GM19025 (cell line): ENCODE measurements at regions not wholly inside any gene's neighbourhood (a gene's known extent, or its start where the extent isn't known, plus 50 kb on each side); places are given as distances from the start of the nearest gene placed in this dataset.
"Not testable (repeated sequence)": the region's sequence is repeated elsewhere in the genome, so short reads cannot be mapped to it uniquely, and the experiment has no call there.

Experiments used
- ATAC-seq: cut with Tn5 transposase; IDR thresholded peaks from one replicate; pipeline ENCODE4 v1.9.1; 2021; ENCODE audit warnings: mild to moderate bottlenecking, low read depth, moderate library complexity; ENCODE audit not compliant: unreplicated experiment

DNA sequence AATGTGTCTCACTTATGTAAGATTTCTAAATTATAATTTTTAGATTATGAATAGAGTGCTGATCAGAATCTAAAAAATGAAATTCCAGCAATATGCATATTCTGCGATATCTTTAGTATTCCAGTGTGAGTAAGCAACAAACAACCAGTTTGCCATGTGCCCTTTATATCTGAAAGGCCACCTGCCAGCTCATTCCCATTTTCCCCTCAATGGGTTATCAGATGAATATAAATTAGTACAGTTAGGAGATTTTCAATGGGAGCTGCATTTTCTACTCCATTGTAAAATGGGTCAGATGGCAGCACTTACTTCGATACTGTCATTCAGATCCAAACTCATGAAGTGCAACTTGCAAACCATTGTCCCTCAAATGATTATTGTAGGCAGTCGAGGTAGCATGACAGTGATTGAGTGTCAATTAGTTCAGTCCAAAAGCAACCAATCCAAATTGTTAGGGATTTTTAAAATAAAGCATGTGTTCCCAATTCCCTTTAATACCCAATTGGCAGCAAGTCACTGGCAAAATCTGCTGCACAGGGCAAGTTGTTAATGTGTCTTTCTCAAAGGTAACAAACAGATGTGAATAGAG lies 680.3 kb downstream of the LRRIQ3 start:
- no peak for ATAC-seq

DNA sequence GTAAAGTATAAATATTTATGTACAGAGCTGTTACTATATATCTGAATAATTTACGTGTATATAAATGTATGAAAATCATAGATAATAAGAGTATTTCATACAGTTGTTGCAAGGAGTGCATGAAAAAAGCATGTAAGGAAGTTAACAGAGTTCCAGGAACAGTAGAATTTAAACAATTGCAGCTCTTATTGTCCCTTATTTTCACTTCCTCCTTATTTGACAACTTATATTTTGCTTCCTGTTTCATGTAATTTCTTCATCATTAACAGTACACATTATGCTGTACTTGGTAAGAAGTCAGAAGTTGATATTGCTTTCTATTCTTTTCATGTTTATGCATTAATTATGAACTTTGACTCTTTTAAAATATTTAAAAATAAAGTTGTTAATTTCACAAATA lies 681.5 kb downstream of the LRRIQ3 start:
- no peak for ATAC-seq

DNA sequence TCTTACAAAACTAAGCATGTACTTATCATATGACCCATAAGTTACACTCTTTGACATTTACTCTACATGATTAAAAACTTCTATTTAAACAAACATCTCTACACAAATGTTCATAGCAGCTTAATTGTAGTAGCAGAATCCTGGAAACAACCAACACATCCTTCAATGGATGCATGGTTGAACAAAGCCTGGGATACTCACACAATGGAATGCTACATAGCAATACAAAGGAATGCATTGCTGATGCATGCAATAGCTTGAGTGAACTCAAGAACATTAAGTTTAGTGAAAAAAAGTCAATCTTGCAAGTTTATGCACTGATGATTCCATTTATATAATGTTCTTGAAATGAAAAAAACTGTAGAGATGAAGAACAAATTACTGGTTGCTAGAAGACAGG lies 686.9 kb downstream of the LRRIQ3 start:
- ATAC-seq, result no peak

DNA sequence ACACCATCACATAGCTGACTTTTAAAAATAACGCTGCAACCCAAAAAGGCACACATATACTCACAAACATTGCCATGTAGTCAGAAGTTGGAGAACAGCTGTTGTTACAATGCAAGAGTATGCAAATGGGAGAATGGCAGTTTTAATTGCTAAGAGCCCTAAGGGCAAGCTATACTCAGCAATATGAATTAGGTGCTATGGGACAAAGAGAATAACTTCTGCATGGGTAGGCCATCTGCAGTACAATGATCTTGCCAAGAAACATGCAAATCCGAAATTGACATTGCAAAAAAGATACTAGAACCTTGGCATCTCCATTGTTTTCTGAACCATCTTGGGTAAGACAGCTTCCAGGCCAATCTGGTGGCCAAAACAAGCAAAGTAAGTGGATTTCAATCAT lies 697.8 kb downstream of the LRRIQ3 start:
- no peak for ATAC-seq

DNA sequence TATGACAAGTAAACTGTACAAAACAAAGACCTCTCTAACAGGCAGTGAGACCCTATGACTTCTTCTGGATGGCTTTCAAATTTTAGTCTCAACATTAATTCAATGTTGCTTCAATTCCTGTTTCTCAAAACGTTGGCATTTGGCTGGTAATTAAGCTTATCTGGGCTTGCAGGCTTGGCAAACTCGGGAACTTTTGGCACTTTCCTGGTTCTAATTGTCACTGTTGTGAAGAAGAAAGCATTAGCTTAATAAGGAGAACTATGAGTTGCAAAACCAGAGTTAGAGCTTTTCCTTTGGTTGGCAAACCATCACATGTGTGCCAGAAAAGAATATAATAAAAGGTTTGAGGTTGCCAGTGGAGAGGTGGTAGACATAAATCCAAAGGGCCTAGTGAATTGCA lies 698.3 kb downstream of the LRRIQ3 start:
- no peak for ATAC-seq

DNA sequence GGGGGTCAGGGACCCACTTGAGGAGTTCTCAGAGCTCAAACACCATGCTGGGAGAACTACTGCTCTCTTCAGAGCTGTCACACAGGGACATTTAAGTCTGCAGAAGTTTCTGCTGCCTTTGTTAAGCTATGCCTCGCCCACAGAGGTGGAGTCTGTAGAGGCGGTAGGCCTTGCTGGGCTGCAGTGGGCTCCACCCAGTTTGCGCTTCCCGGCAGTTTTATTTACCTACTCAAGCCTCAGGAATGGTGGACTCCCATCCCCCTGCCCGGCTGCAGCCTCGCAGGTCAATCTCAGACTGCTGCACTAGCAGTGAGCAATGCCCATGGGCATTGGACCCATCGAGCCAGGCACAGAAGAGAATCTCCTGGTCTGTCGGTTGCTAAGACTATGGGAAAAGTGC lies 706.4 kb downstream of the LRRIQ3 start:
- no peak for ATAC-seq

DNA sequence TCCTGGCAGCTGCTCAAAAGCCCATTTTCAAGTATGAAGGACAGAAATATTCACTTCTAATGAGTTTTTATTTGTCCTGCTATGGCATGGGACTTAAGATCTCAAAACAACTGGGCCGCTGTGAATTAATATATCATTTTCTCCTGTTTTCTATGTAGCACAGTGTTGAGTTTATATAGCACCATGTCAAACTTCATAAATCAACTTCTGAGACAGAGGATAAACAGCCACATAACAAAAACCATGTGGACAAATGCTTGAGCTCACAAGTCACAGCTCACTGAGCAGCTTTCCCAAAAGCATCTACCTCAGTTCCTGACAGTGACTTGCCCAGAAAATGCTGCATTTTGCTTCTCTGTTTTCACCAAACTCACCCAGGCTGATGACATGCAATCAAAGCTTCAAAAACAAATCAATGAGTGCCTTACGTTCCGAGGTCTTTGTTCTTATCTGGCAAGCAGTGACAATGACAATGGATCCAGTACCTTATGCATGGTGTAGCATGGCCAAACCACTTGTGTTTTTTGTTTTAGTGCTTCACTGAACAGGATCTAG lies 722.6 kb downstream of the LRRIQ3 start:
- ATAC-seq, result no peak

DNA sequence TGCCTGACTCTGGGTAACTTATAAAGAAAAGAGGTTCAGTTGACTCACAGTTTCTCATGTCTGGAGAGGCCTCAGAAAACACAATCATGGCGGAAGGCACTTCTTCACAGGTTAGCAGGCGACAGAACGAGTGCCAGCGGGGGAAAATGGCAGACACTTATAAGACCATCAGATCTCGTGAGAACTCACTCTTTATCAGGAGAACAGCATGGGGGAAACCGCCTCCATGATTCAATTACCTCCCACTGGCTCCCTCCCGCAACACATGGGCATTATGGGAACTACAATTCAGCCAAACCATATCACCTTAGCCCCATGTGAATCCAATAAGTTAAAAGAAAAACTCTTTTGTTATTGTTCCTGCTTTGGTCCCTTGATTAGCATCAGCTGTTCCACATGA lies 725.2 kb downstream of the LRRIQ3 start:
- ATAC-seq, result no peak

DNA sequence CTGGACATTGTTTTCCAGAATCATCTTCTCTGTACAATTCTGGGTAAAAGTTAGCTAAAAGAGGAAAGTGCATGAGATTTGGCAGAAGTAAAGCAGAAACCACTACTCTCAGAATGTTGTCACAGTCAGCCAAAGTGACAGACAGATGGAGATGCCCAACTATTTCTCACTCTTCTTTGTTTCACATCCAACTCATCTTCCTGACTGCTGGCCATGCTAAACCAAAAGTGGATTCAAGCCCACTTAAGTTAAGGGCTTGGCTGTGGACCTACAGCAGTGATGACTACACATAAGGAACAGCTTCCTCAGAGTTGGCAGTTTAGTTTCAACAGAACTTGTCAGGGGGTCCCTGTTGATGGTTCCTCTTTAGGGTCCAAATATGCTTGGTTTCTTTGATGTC lies 730.2 kb downstream of the LRRIQ3 start:
- no peak for ATAC-seq

DNA sequence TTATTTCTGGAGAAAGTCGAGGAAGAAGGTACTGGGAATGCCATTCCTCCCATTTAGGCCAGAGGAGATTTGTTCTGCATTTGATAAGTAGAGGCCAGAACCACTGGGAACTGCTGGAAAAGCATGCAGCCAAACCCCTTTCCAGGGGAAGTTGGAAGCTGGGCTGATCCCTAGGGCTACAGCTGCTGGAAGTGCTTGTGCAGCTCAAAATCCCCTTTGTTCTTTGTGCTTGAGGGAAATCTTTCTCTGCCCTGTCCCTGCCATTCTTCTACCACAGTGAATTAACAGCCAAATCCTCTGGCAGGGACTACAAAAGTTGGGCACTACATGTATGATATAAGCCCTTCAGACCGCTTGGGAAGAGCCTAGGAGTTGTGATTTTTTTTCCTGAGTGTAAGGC lies 734.1 kb downstream of the LRRIQ3 start:
- no peak for ATAC-seq

DNA sequence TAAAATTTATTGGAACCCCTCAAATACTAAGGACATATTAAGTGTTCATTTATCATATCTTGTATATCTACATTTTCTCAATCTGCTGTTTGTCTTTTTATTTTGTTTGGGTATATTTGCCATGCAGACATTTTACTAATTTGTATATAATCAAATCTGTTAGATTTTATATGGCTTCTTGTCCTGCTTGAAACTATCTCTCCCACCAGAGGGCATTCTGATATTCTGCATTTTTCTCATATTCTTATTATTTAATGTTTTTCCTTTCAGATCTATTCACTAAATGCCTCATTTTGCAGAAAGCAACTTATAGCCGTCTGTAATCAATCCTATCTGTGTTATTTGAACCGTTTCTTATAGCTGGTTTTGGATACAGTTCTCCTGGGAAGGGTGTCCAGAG lies 745.5 kb downstream of the LRRIQ3 start:
- no peak for ATAC-seq

DNA sequence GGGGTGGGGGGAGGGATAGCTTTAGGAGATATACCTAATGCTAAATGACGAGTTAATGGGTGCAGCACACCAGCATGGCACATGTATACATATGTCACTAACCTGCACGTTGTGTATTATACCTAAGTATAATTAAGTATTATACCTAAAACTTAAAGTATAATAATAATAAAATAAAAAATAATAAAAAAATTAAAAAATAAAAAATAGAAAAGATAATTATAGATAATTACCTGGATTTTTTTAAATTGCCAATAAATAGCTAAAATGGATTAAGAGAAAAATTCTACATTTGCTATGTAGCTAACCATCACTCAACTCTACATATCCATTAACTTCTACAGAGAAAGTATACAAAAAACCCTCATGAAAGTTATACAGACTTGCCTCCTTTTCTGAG lies 747.3 kb downstream of the LRRIQ3 start:
- not testable (repeated sequence) for ATAC-seq

DNA sequence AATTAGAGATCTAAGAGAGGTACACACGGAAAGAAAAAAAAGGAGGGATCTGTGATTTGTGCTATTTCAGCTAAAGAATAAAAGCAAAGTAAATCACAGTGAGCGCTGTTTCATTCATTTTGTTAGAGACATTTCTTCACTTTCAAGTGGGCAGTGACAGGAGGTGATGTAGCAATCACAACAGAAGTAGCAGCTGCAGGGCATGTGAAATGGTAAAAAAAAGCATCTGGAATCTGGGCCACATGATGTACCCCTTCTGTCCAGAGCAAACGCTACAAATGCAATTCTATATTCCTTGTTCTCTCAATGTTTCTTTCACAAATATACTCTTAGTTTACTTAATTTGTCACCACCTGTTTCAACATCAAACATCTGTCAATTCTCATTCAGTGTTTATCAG lies 786.5 kb downstream of the LRRIQ3 start:
- no peak for ATAC-seq

DNA sequence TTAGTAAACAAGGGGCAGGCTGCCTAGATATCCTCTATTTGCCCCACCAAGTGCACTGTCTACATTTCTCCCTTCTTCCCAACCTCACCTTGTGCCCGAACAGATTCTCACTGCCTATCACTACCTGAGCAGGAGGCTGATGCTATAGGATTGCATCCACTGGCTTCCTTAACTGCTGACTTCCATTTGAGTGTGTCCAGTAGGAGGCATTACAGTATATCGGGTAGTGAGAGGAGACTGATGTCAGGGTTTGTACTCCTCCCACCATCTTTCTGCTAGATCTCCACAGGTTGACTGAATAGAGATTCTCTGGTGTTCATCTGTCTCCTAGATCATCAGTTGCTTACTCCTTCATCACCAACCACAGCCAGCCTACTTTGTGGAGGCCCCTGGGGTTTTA lies 796.3 kb downstream of the LRRIQ3 start:
- no peak for ATAC-seq

DNA sequence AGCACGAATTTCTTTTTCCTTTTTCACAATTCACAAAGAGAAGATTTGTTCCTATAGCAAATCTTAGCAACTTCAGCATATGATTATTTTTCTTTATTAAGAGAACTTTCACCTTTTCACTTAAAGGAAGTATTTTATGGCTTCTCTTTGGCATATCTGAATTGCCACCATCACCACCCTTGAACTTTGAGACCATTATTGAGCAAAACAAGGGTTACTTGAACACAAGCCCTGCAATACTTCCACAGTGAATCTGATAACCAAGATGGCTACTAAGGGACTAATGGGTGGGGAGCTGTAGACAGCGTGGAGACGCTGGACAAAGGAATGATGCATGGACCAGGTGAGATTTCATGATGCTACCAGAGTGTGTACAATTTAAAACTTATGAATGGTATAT lies 815.0 kb downstream of the LRRIQ3 start:
- no peak for ATAC-seq

DNA sequence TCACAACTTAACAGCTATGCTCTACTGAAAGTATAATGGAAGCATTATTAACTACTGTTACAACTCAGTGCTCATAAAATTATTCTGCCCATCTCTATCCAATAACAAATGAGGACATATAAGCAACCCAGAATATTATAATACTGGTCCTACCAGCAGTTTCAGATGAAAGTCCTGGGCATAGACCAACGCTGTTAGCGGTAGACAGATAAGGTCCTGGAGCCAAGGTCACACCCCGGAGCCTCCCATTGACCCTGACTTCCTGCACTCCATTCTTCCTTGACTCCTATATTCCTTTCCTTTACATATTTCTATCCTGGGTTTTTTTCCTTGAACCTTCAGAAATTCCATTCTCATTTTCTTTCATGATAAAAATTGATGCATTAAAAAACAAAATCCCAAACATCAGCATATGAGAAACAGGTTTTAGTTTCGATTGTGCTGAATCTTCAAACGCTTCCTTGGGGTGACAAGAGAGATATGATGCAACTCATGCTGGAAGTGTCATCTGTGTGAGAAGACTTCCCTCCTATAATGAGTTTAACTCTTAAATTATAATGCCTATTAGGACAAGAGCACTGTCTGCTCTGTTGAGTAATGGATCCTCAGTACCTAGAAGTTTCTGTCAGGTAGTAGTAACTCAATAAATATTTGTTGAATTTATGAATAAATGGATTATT lies 831.1 kb downstream of the LRRIQ3 start:
- ATAC-seq, result no peak

DNA sequence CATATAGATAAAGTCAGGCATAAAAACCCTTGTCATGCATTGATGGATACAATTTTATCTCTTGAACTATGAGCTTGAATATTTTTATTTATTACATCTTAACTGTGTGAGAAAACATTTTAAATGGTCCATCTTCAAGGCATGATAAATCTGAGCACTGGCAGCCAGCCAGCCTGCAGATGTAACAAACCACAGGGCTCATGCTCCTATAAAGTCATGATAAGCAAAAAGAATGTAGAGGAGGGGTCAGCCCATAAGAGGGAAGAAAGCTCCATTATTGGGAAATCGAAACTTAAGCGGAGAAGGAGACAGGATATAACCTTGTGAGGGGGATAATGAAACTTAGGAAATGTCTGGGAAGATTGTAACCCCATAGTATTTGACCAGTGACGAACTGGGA lies 839.0 kb downstream of the LRRIQ3 start:
- ATAC-seq, result no peak

DNA sequence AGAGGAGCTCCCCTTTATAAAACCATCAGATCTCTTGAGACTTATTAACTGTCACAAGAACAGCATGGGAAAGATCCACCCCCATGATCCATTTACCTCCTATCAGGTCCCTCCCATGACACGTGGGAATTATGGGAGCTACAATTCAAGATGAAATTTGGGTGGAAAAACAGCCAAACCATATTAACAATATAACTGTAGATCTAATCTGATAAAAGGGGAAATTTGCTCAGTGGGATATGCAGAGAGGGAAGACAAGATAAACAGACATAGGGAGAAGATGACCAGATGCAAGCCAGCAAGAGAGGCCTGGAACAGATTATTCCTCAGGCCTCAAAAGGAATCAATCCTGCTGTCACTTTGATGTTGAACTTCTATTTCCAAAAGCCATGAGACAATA lies 841.5 kb downstream of the LRRIQ3 start:
- no peak for ATAC-seq

DNA sequence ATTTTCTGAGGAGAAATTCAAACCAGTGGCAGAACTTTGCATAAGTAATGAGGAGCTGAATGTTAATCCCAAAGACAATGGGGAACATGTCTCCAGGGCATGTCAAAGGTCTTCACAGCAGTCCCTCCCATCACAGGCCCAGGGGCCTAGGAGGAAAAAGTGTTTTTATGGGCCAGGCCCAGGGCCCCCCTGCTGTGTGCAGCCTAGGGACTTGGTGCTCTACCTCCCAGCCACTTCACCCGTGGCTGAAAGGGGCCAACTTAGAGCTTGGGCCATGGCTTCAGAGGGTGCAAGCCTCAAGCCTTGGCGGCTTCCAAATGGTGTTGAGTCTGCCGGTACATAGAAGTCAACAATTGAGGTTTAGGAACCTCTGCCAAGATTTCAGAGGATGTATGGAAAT lies 854.0 kb downstream of the LRRIQ3 start:
- no peak for ATAC-seq

DNA sequence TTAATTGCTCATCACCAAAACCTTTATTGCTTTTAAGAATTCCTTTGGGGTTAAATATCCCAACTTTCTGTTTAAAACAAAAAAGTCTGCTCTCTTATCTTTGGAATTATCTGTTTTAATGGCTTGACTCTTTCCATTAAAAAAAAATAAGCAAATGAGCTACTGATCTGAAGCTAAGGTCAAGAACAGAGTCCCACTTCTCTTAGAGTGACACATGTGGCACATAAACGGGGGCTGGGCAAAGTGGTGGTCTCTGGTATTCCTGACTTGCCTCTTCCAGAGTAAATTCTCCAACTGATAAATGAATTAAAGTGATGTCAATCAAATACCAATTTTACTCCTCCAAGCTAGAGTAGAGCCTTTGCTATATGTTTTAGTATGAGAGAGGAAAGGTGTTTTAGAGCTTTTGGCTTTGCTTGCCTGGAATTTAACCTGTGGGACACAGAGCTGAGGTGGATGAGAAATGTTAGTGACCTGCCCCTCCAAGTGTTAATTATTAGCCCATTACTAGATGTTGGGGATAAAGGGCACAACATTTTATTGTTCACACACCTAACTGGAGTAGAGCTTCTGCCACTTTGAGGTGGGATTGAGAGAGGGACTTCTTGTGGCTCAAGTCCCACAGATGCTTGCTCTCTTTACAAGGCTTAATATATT lies 864.0 kb downstream of the LRRIQ3 start:
- ATAC-seq, result no peak

DNA sequence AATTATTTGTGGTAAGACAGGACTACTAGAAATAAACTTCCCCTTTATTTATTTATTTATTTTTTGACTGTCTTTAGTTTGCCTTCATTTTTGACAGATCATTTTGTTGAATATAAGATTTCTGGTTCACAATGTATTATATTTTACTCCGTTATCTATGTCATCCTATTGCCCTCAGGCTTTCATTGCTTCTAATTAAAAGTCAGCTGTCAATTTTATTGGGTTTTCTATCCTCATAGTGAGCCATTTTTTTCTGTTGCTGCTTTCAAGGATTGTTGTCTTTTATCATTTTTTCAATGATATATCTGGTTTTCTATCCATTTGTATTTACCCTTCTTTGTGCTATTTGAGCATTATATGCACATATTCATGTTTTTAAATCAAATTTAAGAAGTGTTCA lies 866.2 kb downstream of the LRRIQ3 start:
- ATAC-seq, result no peak

DNA sequence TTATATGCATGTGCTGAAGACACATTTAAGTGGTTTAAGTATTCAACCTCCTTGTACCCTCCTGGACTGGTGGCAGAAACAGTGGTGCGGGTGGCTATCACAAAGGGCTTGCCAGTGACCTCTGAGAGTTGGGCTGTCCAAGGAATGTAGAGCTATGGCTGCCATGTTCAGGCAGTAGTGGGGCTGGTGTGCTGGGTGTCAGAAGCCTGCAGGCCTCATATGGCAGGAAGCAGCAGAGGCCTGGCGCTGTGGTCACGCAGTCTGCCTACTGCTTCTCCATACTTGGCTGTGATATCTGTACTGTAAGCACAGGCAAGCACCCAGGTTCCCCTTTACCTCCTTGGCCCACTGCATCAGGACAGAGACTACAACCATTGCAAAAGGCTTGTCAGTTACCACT lies 870.0 kb downstream of the LRRIQ3 start:
- no peak for ATAC-seq
